ENCODE measurements at regions not wholly inside any gene's neighbourhood (a gene's known extent, or its start where the extent isn't known, plus 50 kb on each side); places are given as distances from the start of the nearest gene placed in this dataset.

DNA sequence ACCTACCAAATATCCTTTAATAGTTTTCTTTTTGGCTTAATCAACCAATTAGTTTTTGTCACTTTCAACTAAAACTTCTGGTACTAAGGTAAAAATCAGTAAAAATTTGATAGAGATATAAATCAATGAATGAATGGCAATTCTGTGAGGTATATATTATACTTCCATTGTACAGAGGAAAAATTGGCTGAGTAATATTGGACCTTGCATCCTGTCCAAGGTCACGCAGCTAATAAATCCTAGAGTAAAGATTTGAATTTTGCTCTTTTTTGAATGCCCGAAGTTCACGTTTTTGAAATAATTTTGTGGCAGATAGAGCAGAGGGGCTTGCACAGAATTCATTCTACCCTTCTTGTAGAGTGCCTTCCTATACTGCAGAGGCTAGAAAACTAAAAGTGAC lies 81.1 kb upstream of the ZNF280D start:
- no peak overlapping the region for H3K18ac ChIP-seq (ENCODE audit: extremely low read depth, low read length)
- no peak overlapping the region for H2BK120ac ChIP-seq (replicated peaks; ENCODE audit: low read depth, low read length)
- no peaks in the 10 kb centered on the region for H3K4me1 ChIP-seq (replicated peaks in 1 of 4; ENCODE audit: control insufficient read depth in 3 of 4, insufficient read depth in 4 of 4, low read length in 3 of 4)
- ChIA-PET CTCF (ENCODE audit: partially characterized antibody) (interaction anchor here (0.6 to 2.9 kb wide), 3 partner anchors 10 to 325 kb away, joined by 3 to 10 read pairs (median 3); no protein-coding TSS in a partner anchor), POLR2A (ENCODE audit: partially characterized antibody) (no interaction called here)
- H2BK5ac ChIP-seq (ENCODE audit: low read depth, low read length): no peak overlapping the region
- no peak overlapping the region for H4K8ac ChIP-seq (ENCODE audit: extremely low read depth, insufficient read depth, low read length)
- WGBS, 2 experiments (ENCODE audit: extremely low coverage in 1 of 2, insufficient coverage in 1 of 2, insufficient read length in 1 of 2, insufficient replicate concordance in 2 of 2, low coverage in 1 of 2, low lambda C conversion rate in 2 of 2, missing lambda C conversion rate in 1 of 2): 91% methylated on average over 3 of the region's 3 CpGs; no CpG with 5 or more reads in 1 of the 2 experiments
- no peak overlapping the region for H3K56ac ChIP-seq (replicated peaks; ENCODE audit: insufficient read length, low read depth, low read length)
- no peak overlapping the region for H2AK5ac ChIP-seq (ENCODE audit: low read depth, low read length)
- H3K27ac ChIP-seq (ENCODE audit: low read depth, low read length): no peak overlapping the region
- no peak overlapping the region for H2AFZ ChIP-seq (ENCODE audit: low read length)
- no peaks in the 10 kb centered on the region for H3K79me2 ChIP-seq (ENCODE audit: control insufficient read depth in 1 of 2, insufficient read depth in 2 of 2, low read length in 2 of 2)
- no peak overlapping the region for H2BK20ac ChIP-seq (ENCODE audit: low read length)
- H3K9me3 ChIP-seq (ENCODE audit: insufficient read depth in 2 of 2, low read depth in 1 of 2, low read length in 1 of 2): no peaks in the 10 kb centered on the region
- no peak overlapping the region for H3K9ac ChIP-seq (replicated peaks in 1 of 4; ENCODE audit: extremely low read depth in 1 of 4, low read depth in 3 of 4, low read length in 3 of 4)
- H3K4me2 ChIP-seq (ENCODE audit: insufficient read depth in 1 of 2, low read depth in 2 of 2, low read length in 2 of 2): no peak overlapping the region
- no peaks in the 10 kb centered on the region for H3K23me2 ChIP-seq (ENCODE audit: low read depth, low read length)
- H4K91ac ChIP-seq (replicated peaks; ENCODE audit: insufficient read length, low read length): no peak overlapping the region
- no peaks in the 10 kb centered on the region for H3K27me3 ChIP-seq (replicated peaks in 1 of 4; ENCODE audit: control insufficient read depth in 3 of 4, extremely low read depth in 1 of 4, insufficient read depth in 3 of 4, low read length in 3 of 4)
- no peaks in the 10 kb centered on the region for H3K36me3 ChIP-seq (ENCODE audit: control insufficient read depth in 2 of 4, insufficient read depth in 4 of 4, low read length in 3 of 4)
- no peak for TF ChIP-seq FOSL1 (IDR thresholded peaks at IDR 0.05; ENCODE audit: insufficient read depth, low read depth, low read length)
- no peak for TF ChIP-seq SIN3A (conservative IDR thresholded peaks at IDR 0.05 in 1 of 2, IDR thresholded peaks at IDR 0.05 in 1 of 2; ENCODE audit: low read depth in 1 of 2, low read length in 2 of 2)
- no peak overlapping the region for H3K14ac ChIP-seq (ENCODE audit: insufficient read length)
- no peak for FAIRE-seq
- no peaks in the 10 kb centered on the region for H4K20me1 ChIP-seq (replicated peaks in 1 of 2; ENCODE audit: control insufficient read depth in 1 of 2, insufficient read depth in 2 of 2, low read length in 2 of 2)
- DNase-seq (ENCODE audit: low read depth in 1 of 2, low spot score in 2 of 2): no peak
- no peak overlapping the region for H3K23ac ChIP-seq (ENCODE audit: insufficient read length)
- H4K5ac ChIP-seq (ENCODE audit: insufficient read length, low read depth, low read length): no peak overlapping the region
- H2BK15ac ChIP-seq (ENCODE audit: low read length): no peak overlapping the region
- no peaks in the 10 kb centered on the region for H3K79me1 ChIP-seq (ENCODE audit: low read depth, low read length)
- no peak overlapping the region for H3K4ac ChIP-seq (replicated peaks; ENCODE audit: insufficient read length, low read depth, low read length)
- H3K4me3 ChIP-seq (ENCODE audit: extremely low read depth in 1 of 4, insufficient read depth in 2 of 4, low read depth in 3 of 4, low read length in 4 of 4): no peak overlapping the region
- no peak overlapping the region for H2BK12ac ChIP-seq (ENCODE audit: low read depth, low read length)
